Hematopoietic multipotent progenitor cell (in vitro differentiated cells): ENCODE measurements at regions not wholly inside any gene's neighbourhood (a gene's known extent, or its start where the extent isn't known, plus 50 kb on each side); places are given as distances from the start of the nearest gene placed in this dataset. TPM values are rescaled to one million over a fixed set of nuclear protein-coding genes. Genes with fewer than 3 reads are reported as not detected.
A peak's percentile ranks its signal among the peaks of the same experiment; 100 is the strongest.

Experiments used
- DNase-seq, 3 donors: peaks; one replicate each; pipeline ENCODE4 v3.0.0-alpha.2; 2011 to 2015; ENCODE audit warnings: low read depth in 2 of 3, low spot score in 2 of 3
- small RNA-seq: library from RNA; depleted of rRNA; stranded (forward); fragments of <200 nt; gene quantifications from one replicate; pipeline ENCODE3, GENCODE V24; 2012

- DNase-seq, result no peak
These were observed 51.9 kb upstream of the DBX2 start for GRCh38 chr12:45102818-45103217.

DNA sequence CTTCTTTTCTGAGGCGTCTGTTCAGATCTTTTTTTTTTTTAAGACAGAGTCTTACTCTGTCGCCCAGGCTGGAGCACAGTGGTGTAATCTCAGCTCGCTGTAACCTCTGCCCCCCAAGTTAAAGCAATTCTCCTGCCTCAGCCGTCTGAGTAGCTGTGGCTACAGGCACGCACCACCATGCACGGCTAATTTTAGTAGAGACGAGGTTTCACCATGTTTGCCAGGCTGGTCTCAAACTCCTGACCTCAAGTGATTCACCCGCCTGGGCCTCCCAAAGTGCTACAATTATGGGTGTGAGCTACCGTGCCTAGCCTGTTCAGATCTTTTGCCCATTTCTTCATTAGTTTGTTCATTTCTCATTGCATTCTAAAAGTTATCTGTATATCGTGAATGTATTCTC, 55.1 kb upstream of the DBX2 start:
- DNase-seq, result no peak

GRCh38 chr12:45112306-45112705, 61.4 kb upstream of the DBX2 start:
- no peak for DNase-seq

DNA sequence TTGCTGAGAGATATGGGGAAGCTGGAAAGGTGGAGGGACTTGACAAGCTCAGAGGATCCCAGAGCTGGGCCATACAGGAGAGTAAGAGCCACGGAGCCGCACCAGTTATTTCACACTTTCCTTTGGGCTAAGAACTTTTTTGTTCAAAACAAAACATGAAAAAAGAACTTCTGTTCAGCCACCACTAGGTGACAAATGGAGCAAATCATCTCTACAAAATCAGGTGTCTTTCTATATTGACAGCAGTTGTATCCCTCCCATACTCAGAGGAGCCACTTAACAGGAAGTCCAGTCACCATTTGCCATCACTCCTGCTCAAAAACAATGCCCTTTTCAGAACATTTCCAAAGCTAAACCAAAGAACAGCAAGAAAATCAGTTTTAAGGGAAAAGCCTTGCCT, 70.3 kb upstream of the DBX2 start:
- no peak for DNase-seq

DNA sequence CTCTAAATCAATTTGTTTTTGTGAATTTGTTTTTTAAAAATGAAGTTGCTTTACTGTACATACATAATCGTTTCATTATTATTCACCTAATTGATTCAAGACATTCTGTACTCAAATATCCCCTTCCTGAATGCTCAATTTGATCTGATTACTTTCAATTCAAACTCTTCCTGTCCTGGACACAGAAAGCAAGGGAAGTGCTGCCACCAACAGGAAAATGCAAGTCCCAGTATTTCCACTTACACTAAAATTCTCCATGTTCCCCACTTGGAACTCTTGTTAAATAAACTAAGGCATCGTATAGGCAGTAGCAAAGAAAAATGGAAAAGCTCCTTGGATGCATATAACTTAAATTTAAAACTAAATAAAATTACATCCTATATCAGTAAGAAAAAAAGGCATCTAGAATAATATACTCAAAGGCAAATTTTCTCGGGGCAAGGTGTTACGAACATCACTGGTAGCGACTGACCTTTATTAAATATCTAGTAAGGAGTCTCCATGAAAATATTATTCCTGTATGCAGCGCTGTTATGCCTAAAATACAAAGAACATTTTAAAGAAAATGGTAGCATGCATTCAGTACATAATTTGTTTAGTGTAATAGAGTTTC, 72.0 kb upstream of the DBX2 start:
- DNase-seq, result peak in 1 of 3 donors; percentile 6

DNA sequence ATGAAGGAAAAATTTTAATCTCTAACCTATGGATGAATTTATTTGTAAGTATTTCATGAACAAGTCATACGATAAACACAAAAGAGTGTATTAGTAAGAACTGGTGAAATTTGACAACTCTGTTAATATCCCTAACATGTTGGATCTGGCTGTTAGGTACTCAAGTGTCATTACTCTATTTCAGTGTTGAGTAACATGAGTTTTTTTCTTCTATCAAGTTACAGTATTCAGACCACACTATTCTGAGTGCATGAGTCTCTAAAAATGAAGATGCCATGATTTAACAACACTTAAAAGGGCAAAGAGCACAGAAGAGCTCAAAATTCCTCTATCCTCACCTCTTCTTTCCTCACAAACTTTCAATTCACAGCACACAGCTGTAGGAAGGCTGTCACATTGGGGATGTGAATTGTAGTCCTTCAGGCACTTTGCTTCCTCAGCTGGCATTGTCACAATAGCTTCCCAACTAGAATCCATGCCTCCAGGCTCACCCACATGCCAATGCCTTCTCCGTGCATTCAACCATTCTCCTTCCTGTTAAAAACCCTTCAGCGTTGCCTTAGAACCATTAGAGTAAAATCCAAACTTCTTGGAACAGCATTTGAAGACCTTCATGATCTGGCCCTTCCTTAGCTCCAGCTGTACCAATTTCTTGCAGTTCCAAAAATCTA, 73.7 kb upstream of the DBX2 start:
- no peak for DNase-seq

DNA sequence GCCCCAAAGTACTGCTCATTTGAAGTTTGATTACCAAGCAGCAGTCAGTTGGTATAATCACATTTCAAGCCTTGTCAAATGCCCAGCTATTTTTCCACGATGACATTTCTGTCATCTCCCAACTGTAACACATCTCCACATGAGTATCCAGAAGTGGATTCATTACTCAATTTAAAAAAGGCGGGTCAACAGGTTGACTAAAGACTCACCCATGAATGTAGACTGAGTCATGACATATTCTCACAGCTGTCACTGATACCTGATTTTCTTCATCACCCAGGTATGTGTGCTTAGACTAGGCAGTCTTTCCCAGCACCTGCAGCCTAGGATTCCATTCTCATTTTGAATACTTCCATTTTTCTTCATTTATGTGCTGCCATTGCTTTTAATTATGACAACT, 75.1 kb upstream of the DBX2 start:
- DNase-seq, result no peak

DNA sequence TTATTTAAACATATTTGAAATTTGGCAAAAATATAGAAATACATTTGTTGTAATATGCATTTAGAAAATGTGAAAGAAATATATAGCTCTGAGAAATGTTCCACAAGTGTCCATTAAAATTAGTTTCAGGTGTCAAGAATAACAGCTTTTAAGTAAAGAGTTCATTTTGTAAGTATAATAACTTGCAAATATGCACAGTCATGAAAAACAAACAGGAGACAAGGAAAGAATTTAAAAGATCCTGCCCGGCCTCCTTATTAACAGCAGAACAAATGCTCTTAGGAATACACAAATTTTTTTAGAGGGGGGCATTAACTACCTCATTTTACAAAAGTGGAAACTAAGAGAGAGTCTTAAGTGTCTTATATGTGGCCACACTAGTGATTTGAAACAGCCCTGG, 77.7 kb upstream of the DBX2 start:
- DNase-seq, result no peak

GRCh38 chr12:45130881-45131281, 80.0 kb upstream of the DBX2 start:
- peak in 2 of 3 donors; percentile 46 to 78 for DNase-seq

DNA sequence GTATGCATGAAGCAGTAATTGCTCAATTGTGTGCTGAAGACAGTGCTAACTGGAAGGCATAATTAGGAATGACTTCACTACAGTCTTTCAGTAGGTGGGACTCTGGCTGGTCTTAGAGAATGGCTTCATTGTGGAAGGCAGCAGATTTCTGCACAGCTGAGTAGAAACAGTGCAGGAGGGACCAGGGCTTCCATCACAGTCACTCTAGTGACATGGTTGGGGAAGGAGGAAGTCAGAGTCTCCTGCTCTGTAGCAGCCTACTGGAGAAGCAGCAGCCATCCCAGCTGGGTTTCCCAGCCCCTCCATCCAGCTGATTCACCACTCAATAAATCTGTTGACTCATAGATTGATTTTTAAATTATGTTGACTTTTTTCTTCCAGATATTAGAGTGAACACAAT, 80.6 kb upstream of the DBX2 start:
- DNase-seq, result no peak

GRCh38 chr12:45138609-45139008, 77.3 kb upstream of the ANO6 start:
- no peak for DNase-seq

- DNase-seq, result no peak
These were observed 67.9 kb upstream of the ANO6 start for GRCh38 chr12:45148006-45148405.

DNA sequence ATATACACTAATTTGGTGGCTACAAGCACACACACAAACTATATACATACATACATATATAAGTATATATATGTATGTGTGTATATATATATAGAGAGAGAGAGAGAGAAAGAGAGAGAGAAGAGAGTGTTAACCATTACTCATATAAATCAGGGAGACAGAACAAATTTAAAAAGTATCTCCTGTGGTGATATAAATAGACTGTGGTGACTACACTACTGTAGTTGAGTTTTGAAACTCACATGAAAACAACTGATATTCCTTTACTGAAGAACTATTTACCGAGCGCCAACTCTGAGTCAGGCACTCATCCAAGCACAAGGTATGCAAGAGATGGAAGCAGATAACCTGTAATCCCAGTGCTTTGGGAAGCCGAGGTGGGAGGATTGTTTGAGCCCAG, 67.3 kb upstream of the ANO6 start:
- DNase-seq, result no peak

DNA sequence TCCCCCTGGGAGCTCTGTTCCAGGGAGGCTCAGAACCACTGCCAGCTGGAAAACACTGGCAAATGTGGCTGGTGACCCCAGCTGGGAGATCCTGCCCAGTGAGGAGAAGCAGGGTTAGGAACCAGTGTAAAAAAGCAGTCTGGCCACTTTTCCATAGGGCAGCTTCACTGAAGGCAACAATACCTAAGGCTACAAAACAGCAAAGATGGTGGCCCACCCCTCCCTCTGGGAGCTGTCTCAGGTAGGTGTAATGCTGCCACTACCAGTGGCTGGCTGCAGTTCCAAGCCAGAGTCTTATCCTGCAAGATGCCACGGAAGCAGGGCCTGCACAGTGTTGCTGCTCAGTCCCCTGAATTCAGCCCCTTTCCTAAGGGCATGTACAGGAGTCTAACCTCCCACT, 50.6 kb upstream of the ANO6 start:
- DNase-seq, result no peak

DNA sequence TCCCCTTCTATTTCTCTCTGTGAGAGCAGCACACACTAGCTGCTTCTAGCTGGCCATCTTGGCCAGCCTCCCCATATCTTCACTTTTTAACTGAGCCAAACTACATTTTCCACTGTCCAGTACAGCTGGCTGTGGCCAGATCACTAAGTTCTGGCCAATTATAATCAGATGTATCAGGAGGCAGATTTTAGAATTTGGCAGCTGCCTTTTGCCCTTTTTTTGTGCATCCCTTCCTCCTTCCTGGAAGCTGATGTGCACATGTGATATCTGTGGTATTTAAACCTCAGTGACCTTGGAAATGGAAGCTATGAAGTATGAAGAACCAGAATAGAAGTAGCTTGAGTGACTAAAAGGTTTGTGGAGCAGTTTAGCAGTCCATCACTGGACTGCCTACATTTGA, 49.8 kb upstream of the ANO6 start:
- no peak for DNase-seq

Small RNA genes lying in the stretch of these regions (small RNA-seq; reads per million reads assigned to genes)
- not detected for gene RNA5SP361
